ENCODE measurements at regions not wholly inside any gene's neighbourhood (a gene's known extent, or its start where the extent isn't known, plus 50 kb on each side); places are given as distances from the start of the nearest gene placed in this dataset.

DNA sequence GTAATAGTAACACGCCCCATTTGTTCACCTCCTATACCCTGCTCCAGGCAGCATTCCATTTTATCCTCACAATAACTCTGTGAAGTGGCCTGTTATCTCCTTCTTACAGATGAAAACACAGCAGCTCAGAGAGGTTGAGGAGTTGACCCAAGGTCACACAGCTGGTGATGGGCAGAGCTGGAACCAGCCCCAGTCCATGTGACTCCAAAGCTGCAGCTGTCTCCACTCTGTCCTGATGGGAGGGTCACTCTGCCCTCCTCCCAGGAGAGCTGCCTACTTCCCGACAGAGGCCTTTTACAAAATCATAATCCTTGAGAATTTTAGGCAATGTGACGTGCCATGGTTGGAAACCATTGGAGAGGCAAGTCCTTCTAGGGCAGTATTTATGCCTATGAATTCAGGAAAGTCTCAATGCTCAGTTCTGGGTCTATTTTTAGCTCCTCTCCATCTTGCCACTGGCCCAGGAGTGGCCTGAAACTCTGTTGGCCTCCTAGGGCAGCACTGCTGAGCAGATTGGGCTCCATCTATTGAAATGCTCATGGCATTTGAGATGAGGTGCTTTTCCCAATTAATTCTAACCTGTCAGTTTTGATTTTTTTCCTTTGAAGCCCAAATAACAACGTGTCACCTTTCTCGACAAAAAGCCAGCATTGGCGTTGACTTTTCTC lies 50.1 kb upstream of the KCNK12 start:
- no peak for DNase-seq (ENCODE audit: low spot score)

Measured in umbilical cord (tissue), 1 donor.